ENCODE measurements at regions not wholly inside any gene's neighbourhood (a gene's known extent, or its start where the extent isn't known, plus 50 kb on each side); places are given as distances from the start of the nearest gene placed in this dataset.

DNA sequence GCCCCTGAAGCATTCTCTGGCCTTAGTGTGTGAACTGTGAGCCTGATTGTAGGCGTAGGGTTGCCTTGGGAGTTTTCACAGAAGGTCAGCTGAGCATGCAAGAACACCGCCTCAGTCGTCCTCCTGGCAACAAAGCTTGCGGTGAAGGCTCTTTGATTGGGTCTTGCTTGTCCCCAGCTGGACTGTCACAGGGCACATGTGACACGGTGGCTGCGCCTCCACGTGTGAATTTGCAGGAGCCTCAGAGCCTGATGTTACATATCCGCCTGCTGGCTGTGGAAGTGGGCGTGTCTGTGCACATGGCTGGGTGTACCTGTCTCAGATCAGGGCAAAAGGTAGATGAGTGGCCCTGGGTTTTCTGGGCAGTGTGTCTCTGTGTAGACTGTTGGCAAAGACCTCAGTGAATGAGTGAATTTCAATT, 228.7 kb downstream of the HAUS1 start:
- TF ChIP-seq EZH2 (IDR thresholded peaks at IDR 0.05) (no peak), POLR2AphosphoS5 (IDR thresholded peaks at IDR 0.05; ENCODE audit: borderline replicate concordance, low read depth, low read length) (no peak), FOXP2 (optimal IDR thresholded peaks at IDR 0.05; ENCODE audit: control extremely low read depth, extremely low read length, insufficient read depth) (no peak)
